SU-DHL-6 (cell line): ENCODE measurements at regions not wholly inside any gene's neighbourhood (a gene's known extent, or its start where the extent isn't known, plus 50 kb on each side); places are given as distances from the start of the nearest gene placed in this dataset.

Experiments used
- H2AFZ ChIP-seq: fragments of 200-600 bp; sonication (generic); 2 replicates; pipeline ENCODE4 v1.6.1; 2014; ENCODE audit warnings: low read depth, mild to moderate bottlenecking, moderate library complexity, mixed read lengths, antibody characterized with exemption, low read length; ENCODE audit not compliant: severe bottlenecking
- H3F3A ChIP-seq: fragments of 200-600 bp; shearing (Covaris generic); 2 replicates; pipeline ENCODE4 v1.6.0; 2016; ENCODE audit warnings: antibody characterized with exemption, mild to moderate bottlenecking; ENCODE audit not compliant: insufficient read depth
- H3K27ac ChIP-seq: fragments of 200-600 bp; sonication (generic); 2 replicates; pipeline ENCODE4 v1.5.1; 2016; ENCODE audit warnings: low read depth, mild to moderate bottlenecking, low read length, moderate library complexity, mixed read lengths
- H3K27me3 ChIP-seq: fragments of 200-600 bp; sonication (generic), shearing (Covaris generic); 2 replicates; pipeline ENCODE4 v1.6.0; 2014; ENCODE audit warnings: mild to moderate bottlenecking, low read length
- H3K36me3 ChIP-seq: fragments of 200-600 bp; sonication (generic); 2 replicates; pipeline ENCODE4 v1.6.1; 2014; ENCODE audit warnings: mild to moderate bottlenecking, low read length, mixed read lengths
- H3K4me2 ChIP-seq: fragments of 300-600, 200-600 bp; shearing (Covaris generic), sonication (generic); 2 replicates; pipeline ENCODE4 v1.6.0; 2014; ENCODE audit warnings: low read length, low read depth, mild to moderate bottlenecking; ENCODE audit not compliant: poor library complexity, severe bottlenecking
- H3K4me3 ChIP-seq: fragments of 200-600 bp; sonication (generic); 2 replicates; pipeline ENCODE4 v1.5.1; 2014; ENCODE audit warnings: antibody characterized with exemption, low read length, mild to moderate bottlenecking, mixed read lengths; ENCODE audit not compliant: insufficient read depth, poor library complexity, severe bottlenecking
- H3K79me2 ChIP-seq: fragments of 200-600 bp; sonication (generic); 2 replicates; pipeline ENCODE4 v1.6.1; 2014; ENCODE audit warnings: mild to moderate bottlenecking, low read length, moderate library complexity; ENCODE audit not compliant: insufficient read depth
- H3K9ac ChIP-seq: fragments of 200-600 bp; sonication (generic); 2 replicates; pipeline ENCODE4 v1.7.0; 2014; ENCODE audit warnings: mild to moderate bottlenecking, low read length
- H3K9me2 ChIP-seq: fragments of 200-600 bp; sonication (generic); replicated peaks from 2 replicates; pipeline ENCODE4 v1.6.1; 2014; ENCODE audit warnings: low read length; ENCODE audit not compliant: insufficient read depth
- H3K9me3 ChIP-seq: fragments of 200-600 bp; sonication (generic); 2 replicates; pipeline ENCODE4 v1.6.1; 2014; ENCODE audit warnings: low read length, mixed read lengths; ENCODE audit not compliant: insufficient read depth
- H4K20me1 ChIP-seq: fragments of 200-600 bp; sonication (generic); 2 replicates; pipeline ENCODE4 v1.6.1; 2014; ENCODE audit warnings: low read depth, mild to moderate bottlenecking, antibody characterized with exemption, low read length, moderate library complexity, mixed read lengths
- EZH2phosphoT487 ChIP-seq: fragments of 200-600 bp; sonication (generic), shearing (Covaris generic); conservative IDR thresholded peaks from 2 replicates; pipeline ENCODE4 v1.6.1; 2018; ENCODE audit warnings: mild to moderate bottlenecking, antibody characterized with exemption, low read length, moderate library complexity, mixed read lengths
- TF ChIP-seq, protein P1 (sequence below): fragments of 200-600 bp; sonication (generic); IDR thresholded peaks from one replicate; pipeline ENCODE4 v1.5.1; 2017; ENCODE audit warnings: antibody characterized with exemption, mild to moderate bottlenecking, low read length, moderate library complexity; ENCODE audit not compliant: insufficient read depth, poor library complexity, severe bottlenecking

- no peak overlapping the region for H3K27ac ChIP-seq
- no peaks in the 10 kb centered on the region for H3K27me3 ChIP-seq
- no peaks in the 10 kb centered on the region for H3K9me2 ChIP-seq
- H3K4me3 ChIP-seq, result no peak overlapping the region
- no peak for TF ChIP-seq EZH2phosphoT487
- TF ChIP-seq, protein P1, sequence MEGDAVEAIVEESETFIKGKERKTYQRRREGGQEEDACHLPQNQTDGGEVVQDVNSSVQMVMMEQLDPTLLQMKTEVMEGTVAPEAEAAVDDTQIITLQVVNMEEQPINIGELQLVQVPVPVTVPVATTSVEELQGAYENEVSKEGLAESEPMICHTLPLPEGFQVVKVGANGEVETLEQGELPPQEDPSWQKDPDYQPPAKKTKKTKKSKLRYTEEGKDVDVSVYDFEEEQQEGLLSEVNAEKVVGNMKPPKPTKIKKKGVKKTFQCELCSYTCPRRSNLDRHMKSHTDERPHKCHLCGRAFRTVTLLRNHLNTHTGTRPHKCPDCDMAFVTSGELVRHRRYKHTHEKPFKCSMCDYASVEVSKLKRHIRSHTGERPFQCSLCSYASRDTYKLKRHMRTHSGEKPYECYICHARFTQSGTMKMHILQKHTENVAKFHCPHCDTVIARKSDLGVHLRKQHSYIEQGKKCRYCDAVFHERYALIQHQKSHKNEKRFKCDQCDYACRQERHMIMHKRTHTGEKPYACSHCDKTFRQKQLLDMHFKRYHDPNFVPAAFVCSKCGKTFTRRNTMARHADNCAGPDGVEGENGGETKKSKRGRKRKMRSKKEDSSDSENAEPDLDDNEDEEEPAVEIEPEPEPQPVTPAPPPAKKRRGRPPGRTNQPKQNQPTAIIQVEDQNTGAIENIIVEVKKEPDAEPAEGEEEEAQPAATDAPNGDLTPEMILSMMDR, result no peak
- H3K79me2 ChIP-seq, result no peaks in the 10 kb centered on the region
- no peak overlapping the region for H3K9ac ChIP-seq
- H3K9me3 ChIP-seq, result no peaks in the 10 kb centered on the region
- H3K36me3 ChIP-seq, result no peaks in the 10 kb centered on the region
- no peak overlapping the region for H3K4me2 ChIP-seq
- H2AFZ ChIP-seq, result no peak overlapping the region
- H3F3A ChIP-seq, result no peaks in the 10 kb centered on the region
- no peaks in the 10 kb centered on the region for H4K20me1 ChIP-seq
Observed at GRCh38 chr19:31504221-31504620, 155.0 kb upstream of the TSHZ3 start.

DNA sequence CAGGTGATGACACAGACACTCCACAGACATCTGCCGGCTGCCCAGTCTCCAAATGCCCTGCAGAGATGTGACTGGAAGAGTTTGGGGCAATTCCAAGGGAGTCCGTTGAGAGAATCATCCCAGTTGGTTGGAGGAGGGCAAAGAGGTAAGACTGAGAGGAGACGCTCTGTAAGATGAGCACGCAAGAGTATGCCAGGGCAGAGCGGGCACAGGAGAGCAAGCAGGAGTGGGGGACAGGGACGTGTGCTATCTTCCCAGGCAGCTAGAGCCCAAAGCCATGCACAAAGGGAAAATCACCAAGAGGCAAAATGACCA is 156.3 kb upstream of the TSHZ3 start:
- Histone ChIP-seq H4K20me1 (no peaks in the 10 kb centered on the region), H3K9ac (no peak overlapping the region), H3K36me3 (no peaks in the 10 kb centered on the region), H2AFZ (no peak overlapping the region), H3K4me2 (no peak overlapping the region), H3K4me3 (no peak overlapping the region), H3K27me3 (no peaks in the 10 kb centered on the region), H3K79me2 (no peaks in the 10 kb centered on the region), H3K27ac (no peak overlapping the region), H3K9me3 (no peaks in the 10 kb centered on the region), H3F3A (no peaks in the 10 kb centered on the region), H3K9me2 (no peaks in the 10 kb centered on the region)
- TF ChIP-seq, protein P1, result no peak
- TF ChIP-seq EZH2phosphoT487, result no peak

GRCh38 chr19:31506102-31506501 is 156.9 kb upstream of the TSHZ3 start:
- no peaks in the 10 kb centered on the region for H3K36me3 ChIP-seq
- no peak overlapping the region for H3K4me2 ChIP-seq
- H3K9me2 ChIP-seq, result no peaks in the 10 kb centered on the region
- no peaks in the 10 kb centered on the region for H3K79me2 ChIP-seq
- no peak overlapping the region for H3K9ac ChIP-seq
- H4K20me1 ChIP-seq, result no peaks in the 10 kb centered on the region
- H3K4me3 ChIP-seq, result no peak overlapping the region
- no peak for TF ChIP-seq EZH2phosphoT487
- TF ChIP-seq, protein P1, result no peak
- H3K9me3 ChIP-seq, result no peaks in the 10 kb centered on the region
- no peak overlapping the region for H3K27ac ChIP-seq
- H2AFZ ChIP-seq, result no peak overlapping the region
- H3K27me3 ChIP-seq, result no peaks in the 10 kb centered on the region
- H3F3A ChIP-seq, result no peaks in the 10 kb centered on the region

DNA sequence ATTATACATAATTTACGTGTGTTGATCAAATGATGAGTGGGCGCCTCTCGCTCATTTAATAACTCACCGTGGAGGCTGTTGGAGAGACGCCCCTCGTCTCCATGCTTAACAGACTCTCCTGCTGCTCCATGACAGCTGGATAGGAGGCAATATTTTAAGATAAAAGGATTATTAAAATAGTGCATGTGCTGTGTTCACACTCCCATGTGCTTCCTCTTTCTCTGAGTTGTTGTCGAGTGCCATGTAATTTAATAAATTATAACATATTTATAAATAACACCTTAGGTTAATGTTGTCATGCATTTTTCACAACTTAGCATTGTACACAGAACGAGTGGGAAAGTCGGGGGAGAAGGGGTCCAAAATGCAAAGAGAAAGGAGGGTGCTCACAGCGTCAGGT is 161.4 kb upstream of the TSHZ3 start:
- Histone ChIP-seq H3K9ac (no peak overlapping the region), H3K4me3 (no peak overlapping the region), H3K79me2 (no peaks in the 10 kb centered on the region), H3K27ac (no peak overlapping the region), H3K4me2 (no peak overlapping the region), H3K9me2 (no peaks in the 10 kb centered on the region), H3F3A (no peaks in the 10 kb centered on the region), H2AFZ (no peak overlapping the region), H3K36me3 (no peaks in the 10 kb centered on the region), H3K9me3 (no peaks in the 10 kb centered on the region), H3K27me3 (no peaks in the 10 kb centered on the region), H4K20me1 (no peaks in the 10 kb centered on the region)
- TF ChIP-seq, protein P1, result no peak
- no peak for TF ChIP-seq EZH2phosphoT487
